Left kidney (tissue), 1 donor: ENCODE measurements at regions not wholly inside any gene's neighbourhood (a gene's known extent, or its start where the extent isn't known, plus 50 kb on each side); places are given as distances from the start of the nearest gene placed in this dataset.
"Not testable (repeated sequence)": the region's sequence is repeated elsewhere in the genome, so short reads cannot be mapped to it uniquely, and the experiment has no call there.

ENCODE experiments used
- DNase-seq: peaks from one replicate; pipeline ENCODE4 v3.0.0-alpha.2; 2013

DNA sequence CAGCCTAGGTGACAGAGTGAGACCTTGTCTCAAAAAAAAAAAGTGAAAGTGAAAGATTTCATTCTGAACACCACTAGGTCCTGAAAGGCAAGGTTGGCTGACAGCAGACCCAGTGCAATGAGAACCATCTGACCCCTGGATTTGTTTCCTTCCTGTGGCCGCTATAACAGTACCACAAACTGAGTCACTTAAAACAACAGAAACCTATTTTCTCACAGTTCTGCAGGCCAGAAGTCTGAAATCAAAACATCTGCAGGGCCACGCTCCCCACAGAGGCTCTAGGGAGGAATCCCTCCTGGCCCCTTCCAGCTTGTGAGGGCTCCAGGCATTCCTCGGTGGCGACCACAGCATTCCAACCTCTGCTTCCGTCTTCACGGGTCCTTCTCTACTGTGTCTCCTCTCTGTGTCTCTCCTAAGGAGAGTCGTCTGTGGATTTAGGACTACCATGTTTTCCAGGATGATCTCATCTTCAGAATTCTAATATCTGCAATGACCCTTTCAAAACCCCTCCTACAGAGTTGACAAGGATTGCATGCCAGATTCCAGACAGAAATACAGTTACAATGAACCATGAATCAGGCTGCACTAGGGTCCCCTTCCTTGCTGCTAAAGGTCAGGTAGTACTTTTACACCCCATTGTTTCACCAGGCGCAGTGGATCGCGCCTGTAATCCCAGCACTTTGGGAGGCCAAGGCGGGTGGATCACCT lies 78.0 kb upstream of the ADGRL1 start:
- not testable (repeated sequence) for DNase-seq

- DNase-seq = not testable (repeated sequence)
Measured at GRCh38 chr19:14279270-14279669, 73.3 kb upstream of the ADGRL1 start.

DNA sequence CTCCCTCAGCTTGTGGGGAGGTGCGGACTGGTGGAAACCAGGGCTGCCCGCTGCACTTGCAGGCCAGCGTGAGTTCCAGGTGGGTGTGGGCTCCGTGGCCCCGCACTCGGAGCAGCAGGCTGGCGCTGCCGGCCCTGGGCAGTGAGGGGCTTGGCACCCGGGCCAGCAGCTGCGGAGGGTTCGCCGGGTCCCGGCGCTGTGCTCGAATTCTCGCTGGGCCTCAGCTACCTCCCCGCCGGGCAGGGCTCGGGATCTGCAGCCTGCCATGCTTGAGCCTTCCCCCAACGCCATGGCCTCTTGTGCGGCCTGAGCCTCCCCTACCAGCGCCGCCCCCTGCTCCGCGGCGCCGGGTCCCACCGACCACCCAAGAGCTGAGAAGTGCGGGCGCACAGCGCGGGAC lies 71.6 kb upstream of the ADGRL1 start:
- DNase-seq = no peak

DNA sequence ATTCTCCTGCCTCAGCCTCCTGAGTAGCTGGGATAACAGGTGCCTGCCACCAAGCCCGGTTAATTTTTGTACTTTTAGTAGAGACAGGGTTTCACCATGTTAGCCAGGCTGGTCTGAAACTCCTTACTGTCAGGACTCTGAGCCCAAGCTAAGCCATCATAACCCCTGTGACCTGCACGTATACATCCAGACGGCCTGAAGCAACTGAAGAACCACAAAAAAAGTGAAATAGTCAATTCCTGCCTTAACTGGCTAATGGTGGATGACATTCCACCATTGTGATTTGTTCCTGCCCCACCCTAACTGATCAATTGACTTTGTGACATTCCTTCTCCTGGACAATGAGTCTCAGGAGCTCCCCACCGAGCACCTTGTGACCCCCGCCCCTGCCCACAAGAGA lies 69.9 kb upstream of the ADGRL1 start:
- not testable (repeated sequence) for DNase-seq

DNA sequence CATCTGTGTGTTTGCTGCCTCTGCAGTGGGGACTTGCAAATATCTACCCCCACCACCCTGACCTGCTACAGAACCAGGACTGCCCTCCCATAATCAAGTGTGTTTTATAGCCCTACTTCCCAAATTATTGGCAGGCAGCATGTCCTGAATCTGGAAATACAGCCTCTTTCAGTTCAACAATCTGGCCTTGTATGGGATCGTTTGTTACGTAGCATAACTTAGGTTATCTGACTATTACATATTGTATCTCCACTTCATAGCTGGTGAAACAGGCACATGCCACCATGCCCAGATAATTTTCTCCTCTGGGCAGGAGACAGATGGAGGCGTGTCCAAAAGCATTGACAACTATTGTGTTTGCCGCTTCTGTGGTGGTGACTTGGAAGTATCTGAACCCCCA lies 66.7 kb upstream of the ADGRL1 start:
- no peak for DNase-seq

DNA sequence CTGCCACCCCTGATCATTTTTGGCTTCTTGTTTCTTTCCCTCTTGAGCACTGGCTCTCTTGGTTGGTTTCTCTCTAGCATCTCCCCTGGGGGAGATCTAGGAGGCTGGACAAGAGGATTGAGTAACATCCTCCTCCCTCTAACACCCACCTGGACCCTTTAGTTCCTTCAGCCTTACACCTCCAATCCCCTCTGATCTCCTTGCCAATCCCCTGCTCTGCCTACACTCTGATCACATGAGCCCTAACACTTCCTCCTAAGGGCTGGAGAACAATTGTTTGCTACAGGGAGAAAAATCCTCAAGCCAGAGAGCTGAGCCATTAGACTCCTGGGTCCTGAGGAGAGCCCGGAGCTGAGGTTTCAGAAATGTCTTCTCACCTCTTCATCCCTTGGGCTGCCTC lies 65.9 kb upstream of the ADGRL1 start:
- no peak for DNase-seq

DNA sequence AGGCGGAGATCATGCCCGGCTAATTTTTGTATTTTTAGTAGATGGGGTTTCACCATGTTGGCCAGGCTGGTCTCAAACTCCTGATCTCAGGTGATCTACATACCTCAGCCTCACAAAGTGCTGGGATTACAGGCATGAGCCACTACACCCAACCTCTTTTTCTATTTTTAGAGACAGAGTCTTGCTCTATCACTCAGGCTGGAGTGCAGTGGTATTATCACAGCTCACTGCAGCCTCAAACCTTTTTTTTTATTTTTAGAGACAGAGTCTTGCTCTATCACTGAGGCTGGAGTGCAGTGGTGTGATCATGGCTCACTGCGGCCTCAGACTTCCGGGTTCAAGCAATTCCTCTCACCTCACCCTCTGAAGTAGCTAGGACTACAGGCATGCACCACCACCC lies 64.6 kb upstream of the ADGRL1 start:
- not testable (repeated sequence) for DNase-seq

- no peak for DNase-seq
Measured at GRCh38 chr19:14267224-14267741, 61.3 kb upstream of the ADGRL1 start.

- DNase-seq = not testable (repeated sequence)
Measured at GRCh38 chr19:14266208-14266607, 60.2 kb upstream of the ADGRL1 start.

DNA sequence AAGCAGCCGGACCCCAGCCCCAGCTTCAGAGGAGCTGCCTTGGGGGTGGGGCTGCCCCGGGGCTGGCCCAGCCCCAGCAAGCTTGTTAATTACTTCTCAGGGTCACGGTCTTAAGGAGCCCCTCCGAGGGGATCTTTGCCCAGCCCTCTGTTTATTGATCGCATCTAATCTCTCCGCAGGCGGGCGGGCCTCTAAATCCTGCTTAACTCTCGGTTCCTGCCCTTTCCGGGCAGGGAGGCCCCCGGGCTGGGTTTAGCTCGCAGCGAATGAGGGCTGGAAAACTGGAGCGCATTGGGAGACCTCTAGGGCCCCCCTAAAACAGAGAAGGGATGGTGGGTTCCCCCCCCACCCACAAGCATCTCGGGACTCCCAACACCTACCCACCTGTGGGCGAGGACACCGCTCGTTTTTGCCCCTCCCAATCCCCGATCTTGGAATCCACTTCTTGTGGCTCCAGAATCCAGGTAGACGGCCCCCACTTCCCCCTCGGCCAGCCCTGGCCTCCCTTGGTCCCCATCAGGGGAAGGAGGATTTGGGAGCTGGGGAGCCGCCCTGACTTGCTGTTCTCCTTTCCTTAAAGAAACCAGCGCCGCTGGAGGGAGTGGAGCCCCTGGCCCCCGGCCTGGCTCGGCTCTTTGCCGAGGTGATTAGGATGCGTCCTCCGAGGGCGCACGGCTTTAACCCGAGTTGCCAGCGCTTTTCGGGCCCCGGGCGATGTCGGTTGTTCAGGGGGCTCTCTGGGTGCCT lies 59.5 kb upstream of the ADGRL1 start:
- DNase-seq = no peak

DNA sequence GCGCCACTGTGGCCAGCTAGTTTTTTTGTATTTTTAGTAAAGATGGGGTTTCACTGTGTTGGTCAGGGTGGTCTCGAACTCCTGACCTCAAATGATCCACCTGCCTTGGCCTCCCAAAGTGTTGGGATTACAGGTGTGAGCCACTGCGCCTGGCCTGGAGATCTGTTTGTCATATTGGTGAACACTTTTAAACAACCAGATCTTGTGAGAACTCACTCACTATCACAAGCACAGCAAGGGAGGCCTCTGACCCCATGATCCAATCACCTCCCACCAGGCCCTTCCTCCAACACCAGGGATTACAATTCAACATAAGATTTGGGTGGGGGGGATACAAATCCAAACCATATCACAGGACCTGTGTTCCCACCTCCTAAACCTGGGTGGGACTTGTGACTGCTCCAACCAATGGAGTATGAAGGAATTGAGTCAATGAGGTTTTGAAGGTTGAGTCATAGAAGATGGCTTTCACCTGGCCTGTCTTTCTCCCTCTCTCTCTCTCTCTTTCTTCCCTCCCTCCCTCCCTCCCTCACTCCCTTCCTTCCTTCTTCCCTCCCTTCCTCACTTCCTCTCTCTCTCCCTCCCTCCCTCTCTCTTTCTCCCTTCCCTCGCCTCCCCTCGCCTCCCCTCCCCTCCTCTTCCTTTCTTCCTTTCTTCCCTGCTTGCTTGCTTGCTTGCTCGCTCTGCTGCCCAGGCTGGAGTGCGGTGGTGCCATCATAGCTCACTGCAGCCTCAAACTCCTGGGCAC lies 50.1 kb upstream of the ADGRL1 start:
- not testable (repeated sequence) for DNase-seq
